PC-9 (cell line): ENCODE measurements at regions not wholly inside any gene's neighbourhood (a gene's known extent, or its start where the extent isn't known, plus 50 kb on each side); places are given as distances from the start of the nearest gene placed in this dataset.

Source experiments
- BruUV-seq: library from RNA; stranded (reverse); fragments of 400-500 nt; replicated peaks from 2 replicates; lab custom pipeline; 2021; lab: Mats Ljungman, UMichigan
- CTCF ChIA-PET: fragments of 300-600 bp; sonication (Branson Sonifier 250); formaldehyde crosslinking; loops from one replicate; lab custom pipeline; 2022; ENCODE audit warnings: antibody characterized with exemption; lab: Charles Lee
- POLR2A ChIA-PET: fragments of 300-600 bp; sonication (Branson Sonifier 250); formaldehyde crosslinking; loops from one replicate; lab custom pipeline; 2022; ENCODE audit warnings: antibody characterized with exemption; ENCODE audit not compliant: unreplicated experiment; lab: Charles Lee
- DNase-seq, 2 experiments: peaks; one replicate each; pipeline versions ENCODE4 v3.0.0 to v3.0.0-alpha.2; 2015 to 2022; ENCODE audit warnings: mixed read lengths in 1 of 2
- H2AFZ ChIP-seq: fragments of 200-600 bp; sonication (generic); 2 replicates; pipeline ENCODE4 v1.8.1; 2017; ENCODE audit warnings: antibody characterized with exemption
- H3F3A ChIP-seq: fragments of 200-600 bp; sonication (generic); 2 replicates; pipeline ENCODE4 v1.8.1; 2017; ENCODE audit warnings: antibody characterized with exemption, mild to moderate bottlenecking, low read depth; ENCODE audit not compliant: insufficient read depth
- H3K27ac ChIP-seq: fragments of 200-600 bp; sonication (generic); 2 replicates; pipeline ENCODE4 v1.6.1; 2016; ENCODE audit warnings: mixed run types
- H3K27me3 ChIP-seq: fragments of 200-600 bp; sonication (generic); 2 replicates; pipeline ENCODE4 v1.6.1; 2016; ENCODE audit warnings: low read depth, mixed run types; ENCODE audit not compliant: insufficient read depth
- H3K36me3 ChIP-seq: fragments of 200-600 bp; sonication (generic); 2 replicates; pipeline ENCODE4 v1.6.1; 2016; ENCODE audit warnings: low read depth, mixed run types
- H3K4me1 ChIP-seq: fragments of 200-600 bp; sonication (generic); replicated peaks from 2 replicates; pipeline ENCODE4 v1.6.1; 2016; ENCODE audit warnings: mixed run types; ENCODE audit not compliant: insufficient read depth
- H3K4me2 ChIP-seq: fragments of 200-600 bp; sonication (generic); 2 replicates; pipeline ENCODE4 v1.6.1; 2017; ENCODE audit warnings: mixed run types
- H3K4me3 ChIP-seq: fragments of 200-600 bp; sonication (generic); 2 replicates; pipeline ENCODE4 v1.6.1; 2016; ENCODE audit warnings: mixed run types
- H3K79me2 ChIP-seq: fragments of 200-600 bp; sonication (generic); 2 replicates; pipeline ENCODE4 v1.6.1; 2017; ENCODE audit warnings: low read depth, mixed run types
- H3K9me2 ChIP-seq: fragments of 200-600 bp; sonication (generic); 2 replicates; pipeline ENCODE4 v1.8.1; 2017; ENCODE audit warnings: mild to moderate bottlenecking; ENCODE audit not compliant: insufficient read depth
- H3K9me3 ChIP-seq: fragments of 200-600 bp; sonication (generic); 2 replicates; pipeline ENCODE4 v1.8.1; 2016; ENCODE audit warnings: low read depth; ENCODE audit not compliant: insufficient read depth
- H4K20me1 ChIP-seq: fragments of 200-600 bp; sonication (generic); 2 replicates; pipeline ENCODE4 v1.8.1; 2017; ENCODE audit not compliant: insufficient read depth
- CTCF ChIP-seq: fragments of 200-600 bp; sonication (generic); conservative IDR thresholded peaks from 2 replicates; pipeline ENCODE4 v1.6.1; 2017; ENCODE audit warnings: mixed run types, antibody characterized with exemption, mild to moderate bottlenecking, moderate library complexity
- EZH2 ChIP-seq: fragments of 200-600 bp; sonication (generic); IDR thresholded peaks from 2 replicates; pipeline ENCODE4 v1.8.0; 2017; ENCODE audit warnings: antibody characterized with exemption, low read depth
- intact Hi-C: fragments of 100-400 bp; cut with micrococcal nuclease; formaldehyde crosslinking; loops from one replicate; pipeline ENCODE4 v1.10.0; 2022; ENCODE audit not compliant: unreplicated experiment

- Histone ChIP-seq H3K9me3 (no peaks in the 10 kb centered on the region), H3K4me2 (no peak overlapping the region), H3K36me3 (no peaks in the 10 kb centered on the region), H3K27me3 (no peaks in the 10 kb centered on the region), H3K27ac (no peak overlapping the region), H4K20me1 (no peaks in the 10 kb centered on the region), H3K4me3 (no peak overlapping the region), H3K4me1 (no peaks in the 10 kb centered on the region), H3K9me2 (no peaks in the 10 kb centered on the region), H2AFZ (no peak overlapping the region), H3K79me2 (no peaks in the 10 kb centered on the region), H3F3A (no peaks in the 10 kb centered on the region)
- ChIA-PET CTCF (no interaction called here), POLR2A (no interaction called here)
- TF ChIP-seq EZH2 (no peak), CTCF (no peak)
- intact Hi-C loops, result no loop called here
- no TSS peak for BruUV-seq
- DNase-seq, result no peak
Observed at GRCh38 chr3:95028688-95029087, 965.8 kb downstream of the NSUN3 start.

GRCh38 chr3:95029644-95030043 lies 966.8 kb downstream of the NSUN3 start:
- ChIA-PET CTCF (no interaction called here), POLR2A (no interaction called here)

GRCh38 chr3:95036526-95037021 lies 973.7 kb downstream of the NSUN3 start:
- no peak for DNase-seq
- Histone ChIP-seq H3F3A (no peaks in the 10 kb centered on the region), H2AFZ (no peak overlapping the region), H3K79me2 (no peaks in the 10 kb centered on the region), H3K9me3 (no peaks in the 10 kb centered on the region), H3K27ac (no peak overlapping the region), H3K4me1 (no peaks in the 10 kb centered on the region), H3K27me3 (no peaks in the 10 kb centered on the region), H3K36me3 (no peaks in the 10 kb centered on the region), H3K9me2 (no peaks in the 10 kb centered on the region), H3K4me3 (no peak overlapping the region), H4K20me1 (no peaks in the 10 kb centered on the region), H3K4me2 (no peak overlapping the region)
- TF ChIP-seq CTCF (no peak), EZH2 (no peak)
- ChIA-PET CTCF (no interaction called here), POLR2A (no interaction called here)
- intact Hi-C loops, result no loop called here
- BruUV-seq, result no TSS peak

More at GRCh38 chr3:95029644-95030043, 966.8 kb downstream of the NSUN3 start:
- DNase-seq, result peak in 1 of 2 experiments; percentile 19
- no peak overlapping the region for H3K27ac ChIP-seq
- intact Hi-C loops, result no loop called here
- no peak for TF ChIP-seq EZH2
- TF ChIP-seq CTCF, result no peak
- H3K9me2 ChIP-seq, result no peaks in the 10 kb centered on the region
- no peaks in the 10 kb centered on the region for H3K4me1 ChIP-seq
- BruUV-seq, result no TSS peak
- H3K9me3 ChIP-seq, result no peaks in the 10 kb centered on the region
- no peak overlapping the region for H2AFZ ChIP-seq
- no peak overlapping the region for H3K4me3 ChIP-seq
- no peaks in the 10 kb centered on the region for H3K79me2 ChIP-seq
- H3K27me3 ChIP-seq, result no peaks in the 10 kb centered on the region
- H3F3A ChIP-seq, result no peaks in the 10 kb centered on the region
- no peak overlapping the region for H3K4me2 ChIP-seq
- no peaks in the 10 kb centered on the region for H3K36me3 ChIP-seq
- no peaks in the 10 kb centered on the region for H4K20me1 ChIP-seq
